ENCODE measurements at regions not wholly inside any gene's neighbourhood (a gene's known extent, or its start where the extent isn't known, plus 50 kb on each side); places are given as distances from the start of the nearest gene placed in this dataset.

- Histone ChIP-seq H3K9me3 (ENCODE audit: control insufficient read depth in 2 of 2, low read length in 2 of 2) (no peaks in the 10 kb centered on the region), H3K27me3 (ENCODE audit: control insufficient read depth in 1 of 2, insufficient read depth in 2 of 2, low read length in 2 of 2) (no peaks in the 10 kb centered on the region), H3K4me3 (ENCODE audit: low read length in 2 of 2) (no peak overlapping the region), H3K27ac (ENCODE audit: low read length) (no peak overlapping the region), H3K9ac (ENCODE audit: low read length in 2 of 2) (no peak overlapping the region), H3K4me1 (ENCODE audit: control insufficient read depth, insufficient read depth, low read length) (no peaks in the 10 kb centered on the region), H3K36me3 (ENCODE audit: control insufficient read depth in 2 of 2, insufficient read depth in 2 of 2, low read length in 2 of 2) (no peaks in the 10 kb centered on the region)
Measured at GRCh38 chr5:100430268-100431195, 104.6 kb upstream of the FAM174A start.

- peaks cover 2 to 11% of the 10 kb centered on the region in 2 donors for H3K9me3 ChIP-seq (ENCODE audit: control insufficient read depth in 2 of 2, low read length in 2 of 2)
- H3K36me3 ChIP-seq (ENCODE audit: control insufficient read depth in 2 of 2, insufficient read depth in 2 of 2, low read length in 2 of 2) = no peaks in the 10 kb centered on the region
- H3K9ac ChIP-seq (ENCODE audit: low read length in 2 of 2) = no peak overlapping the region
- H3K4me3 ChIP-seq (ENCODE audit: low read length in 2 of 2) = no peak overlapping the region
- H3K27me3 ChIP-seq (ENCODE audit: control insufficient read depth in 1 of 2, insufficient read depth in 2 of 2, low read length in 2 of 2) = no peaks in the 10 kb centered on the region
- H3K27ac ChIP-seq (ENCODE audit: low read length) = no peak overlapping the region
- H3K4me1 ChIP-seq (ENCODE audit: control insufficient read depth, insufficient read depth, low read length) = no peaks in the 10 kb centered on the region
Measured at GRCh38 chr5:100424787-100425186, 110.4 kb upstream of the FAM174A start.

- peaks cover 2 to 11% of the 10 kb centered on the region in 2 donors for H3K9me3 ChIP-seq (ENCODE audit: control insufficient read depth in 2 of 2, low read length in 2 of 2)
- H3K9ac ChIP-seq (ENCODE audit: low read length in 2 of 2) = no peak overlapping the region
- no peak overlapping the region for H3K27ac ChIP-seq (ENCODE audit: low read length)
- H3K4me3 ChIP-seq (ENCODE audit: low read length in 2 of 2) = no peak overlapping the region
- H3K27me3 ChIP-seq (ENCODE audit: control insufficient read depth in 1 of 2, insufficient read depth in 2 of 2, low read length in 2 of 2) = no peaks in the 10 kb centered on the region
- no peaks in the 10 kb centered on the region for H3K4me1 ChIP-seq (ENCODE audit: control insufficient read depth, insufficient read depth, low read length)
- no peaks in the 10 kb centered on the region for H3K36me3 ChIP-seq (ENCODE audit: control insufficient read depth in 2 of 2, insufficient read depth in 2 of 2, low read length in 2 of 2)
Measured at GRCh38 chr5:100424017-100424416, 111.2 kb upstream of the FAM174A start.

- Histone ChIP-seq H3K9me3 (ENCODE audit: control insufficient read depth in 2 of 2, low read length in 2 of 2) (peaks cover 2 to 11% of the 10 kb centered on the region in 2 donors), H3K4me1 (ENCODE audit: control insufficient read depth, insufficient read depth, low read length) (no peaks in the 10 kb centered on the region), H3K36me3 (ENCODE audit: control insufficient read depth in 2 of 2, insufficient read depth in 2 of 2, low read length in 2 of 2) (no peaks in the 10 kb centered on the region), H3K27me3 (ENCODE audit: control insufficient read depth in 1 of 2, insufficient read depth in 2 of 2, low read length in 2 of 2) (no peaks in the 10 kb centered on the region), H3K27ac (ENCODE audit: low read length) (no peak overlapping the region), H3K9ac (ENCODE audit: low read length in 2 of 2) (no peak overlapping the region), H3K4me3 (ENCODE audit: low read length in 2 of 2) (no peak overlapping the region)
Measured at GRCh38 chr5:100423330-100423729, 111.8 kb upstream of the FAM174A start.

- Histone ChIP-seq H3K9ac (ENCODE audit: low read length in 2 of 2) (no peak overlapping the region), H3K27me3 (ENCODE audit: control insufficient read depth in 1 of 2, insufficient read depth in 2 of 2, low read length in 2 of 2) (no peaks in the 10 kb centered on the region), H3K36me3 (ENCODE audit: control insufficient read depth in 2 of 2, insufficient read depth in 2 of 2, low read length in 2 of 2) (no peaks in the 10 kb centered on the region), H3K27ac (ENCODE audit: low read length) (no peak overlapping the region), H3K4me1 (ENCODE audit: control insufficient read depth, insufficient read depth, low read length) (no peaks in the 10 kb centered on the region), H3K9me3 (ENCODE audit: control insufficient read depth in 2 of 2, low read length in 2 of 2) (peaks cover 2 to 11% of the 10 kb centered on the region in 2 donors), H3K4me3 (ENCODE audit: low read length in 2 of 2) (no peak overlapping the region)
Measured at GRCh38 chr5:100421360-100421759, 113.8 kb upstream of the FAM174A start.

GRCh38 chr5:100418231-100418630 is 116.9 kb upstream of the FAM174A start:
- H3K9me3 ChIP-seq (ENCODE audit: control insufficient read depth in 2 of 2, low read length in 2 of 2) = no peaks in the 10 kb centered on the region
- H3K36me3 ChIP-seq (ENCODE audit: control insufficient read depth in 2 of 2, insufficient read depth in 2 of 2, low read length in 2 of 2) = no peaks in the 10 kb centered on the region
- H3K4me1 ChIP-seq (ENCODE audit: control insufficient read depth, insufficient read depth, low read length) = no peaks in the 10 kb centered on the region
- H3K9ac ChIP-seq (ENCODE audit: low read length in 2 of 2) = no peak overlapping the region
- H3K4me3 ChIP-seq (ENCODE audit: low read length in 2 of 2) = no peak overlapping the region
- no peak overlapping the region for H3K27ac ChIP-seq (ENCODE audit: low read length)
- no peaks in the 10 kb centered on the region for H3K27me3 ChIP-seq (ENCODE audit: control insufficient read depth in 1 of 2, insufficient read depth in 2 of 2, low read length in 2 of 2)

- Histone ChIP-seq H3K9ac (ENCODE audit: low read length in 2 of 2) (no peak overlapping the region), H3K27me3 (ENCODE audit: control insufficient read depth in 1 of 2, insufficient read depth in 2 of 2, low read length in 2 of 2) (no peaks in the 10 kb centered on the region), H3K4me3 (ENCODE audit: low read length in 2 of 2) (no peak overlapping the region), H3K4me1 (ENCODE audit: control insufficient read depth, insufficient read depth, low read length) (no peaks in the 10 kb centered on the region), H3K36me3 (ENCODE audit: control insufficient read depth in 2 of 2, insufficient read depth in 2 of 2, low read length in 2 of 2) (no peaks in the 10 kb centered on the region), H3K27ac (ENCODE audit: low read length) (no peak overlapping the region), H3K9me3 (ENCODE audit: control insufficient read depth in 2 of 2, low read length in 2 of 2) (no peaks in the 10 kb centered on the region)
Measured at GRCh38 chr5:100409660-100410151, 125.5 kb upstream of the FAM174A start.

- Histone ChIP-seq H3K27ac (ENCODE audit: low read length) (no peak overlapping the region), H3K27me3 (ENCODE audit: control insufficient read depth in 1 of 2, insufficient read depth in 2 of 2, low read length in 2 of 2) (no peaks in the 10 kb centered on the region), H3K4me1 (ENCODE audit: control insufficient read depth, insufficient read depth, low read length) (no peaks in the 10 kb centered on the region), H3K4me3 (ENCODE audit: low read length in 2 of 2) (no peak overlapping the region), H3K36me3 (ENCODE audit: control insufficient read depth in 2 of 2, insufficient read depth in 2 of 2, low read length in 2 of 2) (no peaks in the 10 kb centered on the region), H3K9me3 (ENCODE audit: control insufficient read depth in 2 of 2, low read length in 2 of 2) (no peaks in the 10 kb centered on the region), H3K9ac (ENCODE audit: low read length in 2 of 2) (no peak overlapping the region)
Measured at GRCh38 chr5:100407053-100407452, 128.1 kb upstream of the FAM174A start.

GRCh38 chr5:100406640-100407039 is 128.5 kb upstream of the FAM174A start:
- Histone ChIP-seq H3K9ac (ENCODE audit: low read length in 2 of 2) (no peak overlapping the region), H3K36me3 (ENCODE audit: control insufficient read depth in 2 of 2, insufficient read depth in 2 of 2, low read length in 2 of 2) (no peaks in the 10 kb centered on the region), H3K4me3 (ENCODE audit: low read length in 2 of 2) (no peak overlapping the region), H3K9me3 (ENCODE audit: control insufficient read depth in 2 of 2, low read length in 2 of 2) (no peaks in the 10 kb centered on the region), H3K27ac (ENCODE audit: low read length) (no peak overlapping the region), H3K4me1 (ENCODE audit: control insufficient read depth, insufficient read depth, low read length) (no peaks in the 10 kb centered on the region), H3K27me3 (ENCODE audit: control insufficient read depth in 1 of 2, insufficient read depth in 2 of 2, low read length in 2 of 2) (no peaks in the 10 kb centered on the region)

GRCh38 chr5:100402071-100402470 is 133.1 kb upstream of the FAM174A start:
- Histone ChIP-seq H3K4me1 (ENCODE audit: control insufficient read depth, insufficient read depth, low read length) (no peaks in the 10 kb centered on the region), H3K4me3 (ENCODE audit: low read length in 2 of 2) (no peak overlapping the region), H3K9me3 (ENCODE audit: control insufficient read depth in 2 of 2, low read length in 2 of 2) (no peaks in the 10 kb centered on the region), H3K27ac (ENCODE audit: low read length) (no peak overlapping the region), H3K36me3 (ENCODE audit: control insufficient read depth in 2 of 2, insufficient read depth in 2 of 2, low read length in 2 of 2) (no peaks in the 10 kb centered on the region), H3K9ac (ENCODE audit: low read length in 2 of 2) (no peak overlapping the region), H3K27me3 (ENCODE audit: control insufficient read depth in 1 of 2, insufficient read depth in 2 of 2, low read length in 2 of 2) (no peaks in the 10 kb centered on the region)

GRCh38 chr5:100401149-100401548 is 134.0 kb upstream of the FAM174A start:
- Histone ChIP-seq H3K27ac (ENCODE audit: low read length) (no peak overlapping the region), H3K4me1 (ENCODE audit: control insufficient read depth, insufficient read depth, low read length) (no peaks in the 10 kb centered on the region), H3K9ac (ENCODE audit: low read length in 2 of 2) (no peak overlapping the region), H3K4me3 (ENCODE audit: low read length in 2 of 2) (no peak overlapping the region), H3K36me3 (ENCODE audit: control insufficient read depth in 2 of 2, insufficient read depth in 2 of 2, low read length in 2 of 2) (no peaks in the 10 kb centered on the region), H3K9me3 (ENCODE audit: control insufficient read depth in 2 of 2, low read length in 2 of 2) (no peaks in the 10 kb centered on the region), H3K27me3 (ENCODE audit: control insufficient read depth in 1 of 2, insufficient read depth in 2 of 2, low read length in 2 of 2) (no peaks in the 10 kb centered on the region)

All from stomach smooth muscle (tissue), 2 donors.